ENCODE measurements at regions not wholly inside any gene's neighbourhood (a gene's known extent, or its start where the extent isn't known, plus 50 kb on each side); places are given as distances from the start of the nearest gene placed in this dataset.

- no peak for TF ChIP-seq YY1 (IDR thresholded peaks at IDR 0.05; ENCODE audit: low read depth)
- TF ChIP-seq FOXM1 (IDR thresholded peaks at IDR 0.05; ENCODE audit: borderline replicate concordance, low read depth) = no peak
- TF ChIP-seq ZBTB7A (IDR thresholded peaks at IDR 0.05; ENCODE audit: low read depth) = no peak
- TF ChIP-seq USF1 (IDR thresholded peaks at IDR 0.05) = no peak
- TF ChIP-seq TAF1 (IDR thresholded peaks at IDR 0.05; ENCODE audit: low read depth) = no peak
These were observed 75.2 kb downstream of the TMEM121 start for GRCh38 chr14:105601360-105602242.

- TF ChIP-seq EGR1 (IDR thresholded peaks at IDR 0.05) = no peak
- no peak for TF ChIP-seq FOXM1 (IDR thresholded peaks at IDR 0.05; ENCODE audit: borderline replicate concordance, low read depth)
- TF ChIP-seq TCF12 (IDR thresholded peaks at IDR 0.05; ENCODE audit: low read depth) = no peak
These were observed 75.9 kb downstream of the TMEM121 start for GRCh38 chr14:105602243-105602750.

GRCh38 chr14:105602799-105603793 is 76.7 kb downstream of the TMEM121 start:
- TF ChIP-seq REST (IDR thresholded peaks at IDR 0.05; ENCODE audit: low read depth) (no peak), TEAD4 (IDR thresholded peaks at IDR 0.05) (no peak)

- TF ChIP-seq REST (IDR thresholded peaks at IDR 0.05; ENCODE audit: low read depth) = peak; percentile 14; the same call in 1 of the 2 replicates
These were observed 78.4 kb downstream of the TMEM121 start for GRCh38 chr14:105604531-105605463.

- no peak for TF ChIP-seq FOXM1 (IDR thresholded peaks at IDR 0.05; ENCODE audit: borderline replicate concordance, low read depth)
- TF ChIP-seq USF1 (IDR thresholded peaks at IDR 0.05) = no peak
- TF ChIP-seq YY1 (IDR thresholded peaks at IDR 0.05; ENCODE audit: low read depth) = no peak
- no peak for TF ChIP-seq MAX (IDR thresholded peaks at IDR 0.05)
- no peak for TF ChIP-seq CREB1 (IDR thresholded peaks at IDR 0.05; ENCODE audit: low read depth)
- TF ChIP-seq EGR1 (IDR thresholded peaks at IDR 0.05) = no peak
- TF ChIP-seq TEAD4 (IDR thresholded peaks at IDR 0.05) = no peak
- no peak for TF ChIP-seq ZBTB7A (IDR thresholded peaks at IDR 0.05; ENCODE audit: low read depth)
- TF ChIP-seq RAD21 (IDR thresholded peaks at IDR 0.05; ENCODE audit: low read depth) = no peak
- TF ChIP-seq REST (IDR thresholded peaks at IDR 0.05; ENCODE audit: low read depth) = no peak
- no peak for TF ChIP-seq CEBPB (IDR thresholded peaks at IDR 0.05)
- TF ChIP-seq EP300 (IDR thresholded peaks at IDR 0.05; ENCODE audit: borderline replicate concordance) = no peak
- TF ChIP-seq TCF12 (IDR thresholded peaks at IDR 0.05; ENCODE audit: low read depth) = no peak
- no peak for TF ChIP-seq TAF1 (IDR thresholded peaks at IDR 0.05; ENCODE audit: low read depth)
These were observed 79.3 kb downstream of the TMEM121 start for GRCh38 chr14:105605464-105606304.
